NCI-H82 treated with DMSO at 0.1 percent for 48 hours (cell line): ENCODE measurements at regions not wholly inside any gene's neighbourhood (a gene's known extent, or its start where the extent isn't known, plus 50 kb on each side); places are given as distances from the start of the nearest gene placed in this dataset.
"Not testable (repeated sequence)": the region's sequence is repeated elsewhere in the genome, so short reads cannot be mapped to it uniquely, and the experiment has no call there.

ENCODE experiments used
- DNase-seq: peaks from one replicate; lab custom pipeline; 2025; ENCODE audit not compliant: unreplicated experiment; lab: John Stamatoyannopoulos, UW

GRCh38 chr4:141455651-141456050 is 180.7 kb upstream of the IL15 start:
- DNase-seq, result no peak

DNA sequence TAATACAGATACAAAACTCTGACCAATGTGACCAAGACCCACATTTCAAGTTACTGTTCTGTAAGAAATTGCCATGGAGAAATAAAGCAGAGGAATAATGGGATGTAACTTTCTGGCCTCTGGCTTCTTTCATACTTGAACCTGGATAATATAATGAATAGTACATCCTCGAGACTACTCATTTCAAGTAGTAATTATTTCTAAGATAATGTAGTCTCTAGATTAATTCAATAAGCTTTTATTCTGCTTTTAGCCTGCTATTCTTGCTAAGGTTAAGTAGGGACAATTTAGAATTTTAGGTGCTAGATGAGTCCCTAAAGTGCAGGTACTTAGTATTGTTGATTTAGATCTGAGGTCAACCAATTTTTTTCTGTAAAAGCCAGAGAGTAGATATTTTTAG is 178.7 kb upstream of the IL15 start:
- no peak for DNase-seq

GRCh38 chr4:141458501-141458900 is 177.9 kb upstream of the IL15 start:
- DNase-seq, result no peak

DNA sequence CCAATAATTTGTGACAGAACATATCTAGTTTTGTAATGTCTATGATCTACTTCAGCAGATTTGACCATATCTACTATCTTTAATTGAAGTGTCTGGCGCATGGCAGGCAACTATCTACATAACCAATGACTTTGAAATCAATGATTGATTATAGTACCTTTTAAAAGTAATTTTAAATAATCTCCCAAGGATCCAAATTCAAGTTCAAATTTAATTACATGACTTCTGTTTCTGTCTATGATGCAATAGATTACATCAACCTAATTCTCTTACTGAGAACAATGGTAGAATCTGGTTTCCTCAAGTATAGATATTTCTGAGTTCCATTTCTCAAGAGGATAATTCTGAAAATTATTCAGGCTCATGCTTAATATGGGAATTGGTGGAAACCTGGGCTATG is 177.4 kb upstream of the IL15 start:
- no peak for DNase-seq

GRCh38 chr4:141462361-141462760 is 174.0 kb upstream of the IL15 start:
- DNase-seq, result no peak

GRCh38 chr4:141463678-141464077 is 172.7 kb upstream of the IL15 start:
- DNase-seq, result no peak

GRCh38 chr4:141464366-141464765 is 172.0 kb upstream of the IL15 start:
- no peak for DNase-seq

DNA sequence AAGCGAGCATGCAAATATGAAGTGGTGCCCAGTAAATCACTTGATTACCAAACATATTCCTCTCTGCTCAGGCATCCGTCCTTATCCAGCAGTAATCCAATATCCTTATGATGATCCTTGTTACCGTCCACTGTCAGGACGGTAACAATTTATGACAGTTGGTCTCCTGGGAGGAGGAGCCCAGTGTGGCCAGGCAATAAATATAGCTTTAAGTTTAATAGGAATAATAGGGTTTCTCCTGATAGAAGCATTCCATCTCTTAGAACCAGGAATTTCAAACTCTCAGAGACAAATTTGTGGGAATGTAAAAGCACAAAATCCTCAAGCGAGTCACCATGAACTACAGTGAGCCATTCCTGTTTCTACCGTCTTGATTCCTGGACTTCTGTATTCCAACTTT is 171.2 kb upstream of the IL15 start:
- no peak for DNase-seq

- no peak for DNase-seq
These were observed 169.2 kb upstream of the IL15 start for GRCh38 chr4:141467225-141467624.

DNA sequence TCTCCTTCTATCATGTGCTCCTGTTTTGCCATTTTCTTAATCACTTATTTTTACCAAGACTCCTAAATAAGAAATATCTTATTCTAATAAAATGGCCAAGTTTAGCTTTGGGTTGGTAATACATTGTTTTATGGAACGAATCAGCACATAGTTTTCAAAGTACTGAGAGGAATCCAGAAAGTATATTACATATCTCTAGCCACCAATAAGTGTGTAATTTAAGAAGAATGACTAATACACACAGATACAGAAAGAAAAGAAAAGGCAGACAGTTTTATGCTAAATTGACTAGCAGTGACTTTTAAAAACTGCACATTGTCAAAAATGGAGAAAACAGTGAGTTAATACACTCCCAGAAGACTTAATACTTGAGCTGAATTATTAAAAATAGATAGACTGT is 167.0 kb upstream of the IL15 start:
- DNase-seq, result no peak

DNA sequence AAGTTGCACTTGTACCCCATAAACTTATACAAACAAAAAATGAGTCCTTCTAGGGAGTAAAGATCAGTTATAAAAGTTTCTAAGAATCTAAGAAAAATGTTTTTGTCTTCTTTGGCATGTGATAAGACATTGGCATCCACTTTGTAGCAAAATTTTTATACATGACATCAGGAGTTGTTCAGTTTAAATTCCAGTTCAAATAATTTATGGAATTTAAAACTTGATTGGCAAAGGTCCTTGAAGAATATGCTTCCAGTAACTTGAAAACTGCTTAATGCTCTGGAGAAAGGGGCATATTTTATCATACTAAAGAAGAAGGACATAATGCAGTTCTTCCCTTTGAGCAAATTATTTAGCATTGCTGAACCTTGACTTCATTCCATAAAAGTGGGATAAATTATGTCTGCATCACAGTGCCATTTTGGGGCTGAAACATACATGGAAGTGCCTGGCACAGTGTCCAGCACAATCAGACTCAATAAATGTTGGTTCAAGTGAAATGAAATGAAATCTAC is 163.3 kb upstream of the IL15 start:
- DNase-seq, result no peak

- no peak for DNase-seq
These were observed 162.4 kb upstream of the IL15 start for GRCh38 chr4:141473952-141474351.

GRCh38 chr4:141480950-141481349 is 155.4 kb upstream of the IL15 start:
- DNase-seq, result no peak

GRCh38 chr4:141484298-141484697 is 152.1 kb upstream of the IL15 start:
- DNase-seq, result not testable (repeated sequence)

GRCh38 chr4:141486375-141486997 is 149.9 kb upstream of the IL15 start:
- DNase-seq, result no peak

DNA sequence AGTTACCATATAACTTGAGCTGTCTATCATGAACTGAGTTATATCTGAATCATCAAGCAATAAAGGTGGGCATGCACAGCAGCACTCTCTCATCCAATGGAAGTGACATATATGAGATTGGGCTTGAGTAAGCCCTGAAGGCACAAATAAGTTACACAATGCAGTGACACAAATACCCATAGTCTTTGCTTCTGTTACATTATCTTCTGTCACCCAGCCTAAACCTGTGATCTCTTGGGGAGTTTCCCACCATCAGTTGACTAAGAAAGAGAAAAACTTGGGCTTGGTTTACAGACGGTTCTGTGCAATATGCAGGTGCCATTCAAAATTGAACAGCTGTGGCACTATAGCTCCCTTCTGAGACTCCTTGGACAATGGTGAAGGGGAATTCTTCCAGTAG is 138.8 kb upstream of the IL15 start:
- no peak for DNase-seq

DNA sequence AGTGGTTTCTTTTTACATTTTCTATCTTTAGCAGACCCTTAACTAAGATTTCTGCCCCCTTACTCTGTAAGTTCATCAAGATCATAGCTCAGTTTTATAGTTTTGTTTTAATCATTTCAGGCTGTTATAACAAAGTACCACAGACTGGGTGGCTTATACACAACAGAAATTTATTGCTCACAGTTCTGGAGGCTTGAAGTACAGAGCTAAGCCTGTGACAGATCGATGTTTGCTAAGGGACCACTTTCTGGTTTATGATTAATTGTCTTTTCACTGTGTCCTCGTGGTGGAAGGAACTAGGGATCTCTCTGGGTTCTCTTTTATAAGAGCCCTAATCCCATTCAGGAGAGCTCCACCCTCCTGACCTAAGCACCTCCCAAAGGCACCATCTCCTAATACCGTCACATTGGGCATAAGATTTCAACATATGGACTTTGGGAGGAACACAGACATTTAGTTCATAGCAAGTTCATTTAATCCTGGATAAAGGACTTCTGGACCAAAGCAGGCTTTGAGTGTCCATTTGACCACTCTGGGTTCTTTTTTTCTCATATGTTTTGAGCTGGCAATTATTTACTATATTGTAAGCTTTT is 137.0 kb upstream of the IL15 start:
- no peak for DNase-seq

- no peak for DNase-seq
These were observed 135.0 kb upstream of the IL15 start for GRCh38 chr4:141501395-141501794.

GRCh38 chr4:141501931-141502330 is 134.5 kb upstream of the IL15 start:
- DNase-seq, result no peak

GRCh38 chr4:141502755-141503154 is 133.6 kb upstream of the IL15 start:
- no peak for DNase-seq

DNA sequence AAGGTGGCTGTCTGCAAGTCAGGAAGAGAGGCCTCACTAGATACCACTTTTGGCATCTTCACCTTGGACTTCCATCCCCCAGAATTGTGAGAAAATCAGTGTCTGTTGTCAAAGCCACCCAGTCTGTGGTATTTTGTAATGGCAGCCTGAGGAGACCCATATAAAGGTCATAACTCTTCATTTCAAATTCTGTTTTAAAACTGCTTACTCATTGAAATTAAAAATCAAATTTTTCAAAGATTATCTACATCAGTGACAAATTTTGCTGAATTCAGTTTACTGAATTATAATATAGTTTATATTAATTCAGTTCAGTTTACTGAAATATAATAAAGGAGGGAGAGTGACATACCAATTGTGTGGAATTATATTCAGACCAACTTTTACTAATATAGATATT is 133.1 kb upstream of the IL15 start:
- no peak for DNase-seq

DNA sequence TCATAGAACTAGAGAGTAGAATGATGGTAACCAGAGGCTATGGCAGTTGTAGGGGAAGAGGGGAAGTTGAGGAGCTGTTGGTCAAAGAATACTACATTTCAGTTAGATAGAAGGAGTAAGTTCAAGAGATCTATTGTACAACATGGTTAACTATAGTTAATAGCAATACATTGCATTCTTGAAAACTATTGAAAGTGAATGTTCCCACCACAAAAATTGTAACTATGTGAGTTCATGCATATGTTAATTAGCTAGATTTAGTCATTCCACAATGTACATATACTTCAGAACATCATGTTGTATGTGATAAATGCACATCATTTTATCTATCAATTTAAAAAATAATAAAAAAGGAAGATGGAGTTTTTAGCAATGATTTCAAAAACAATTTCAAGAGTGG is 125.3 kb upstream of the IL15 start:
- no peak for DNase-seq

DNA sequence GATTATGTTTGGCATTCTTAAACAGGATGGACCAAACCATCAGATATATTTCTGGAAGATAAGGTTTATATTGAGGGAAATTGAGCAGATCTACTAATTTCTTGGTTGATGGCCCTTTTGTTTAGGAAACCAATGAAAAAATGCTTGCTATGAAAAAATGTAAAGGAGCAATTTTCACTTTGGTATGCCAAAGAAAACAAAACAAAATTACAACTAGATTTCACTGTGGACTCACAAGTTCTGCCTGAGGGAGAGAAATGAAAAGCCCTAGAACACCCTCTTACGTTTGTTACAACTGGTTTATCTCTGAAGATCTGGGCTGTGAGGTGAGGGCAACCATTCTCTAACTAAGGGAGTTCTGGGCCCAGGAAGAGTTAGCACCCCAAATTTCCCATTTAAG is 122.5 kb upstream of the IL15 start:
- DNase-seq, result no peak
